DND-41 (cell line): ENCODE measurements at regions not wholly inside any gene's neighbourhood (a gene's known extent, or its start where the extent isn't known, plus 50 kb on each side); places are given as distances from the start of the nearest gene placed in this dataset.

Source experiments
- ATAC-seq: fragments of 200-7000 bp; cut with Tn5 transposase; 3 replicates; pipeline ENCODE4 v1.9.1; 2021; ENCODE audit warnings: low read depth; ENCODE audit not compliant: insufficient read depth
- DNase-seq: peaks from one replicate; pipeline ENCODE4 v3.0.0-alpha.2; 2020
- H2AFZ ChIP-seq: 2 replicates; pipeline ENCODE4 v1.6.0; 2012; ENCODE audit warnings: low read depth, low read length
- H3K27ac ChIP-seq: 2 replicates; pipeline ENCODE4 v1.5.1; 2012; ENCODE audit warnings: low read length, inconsistent platforms
- H3K27me3 ChIP-seq: fragments of 200-600 bp; sonication (generic); 2 replicates; pipeline ENCODE4 v1.6.0; 2012; ENCODE audit warnings: low read length, mild to moderate bottlenecking, inconsistent platforms; ENCODE audit not compliant: insufficient read depth, poor library complexity
- H3K36me3 ChIP-seq: 2 replicates; pipeline ENCODE4 v1.5.1; 2012; ENCODE audit warnings: low read length, inconsistent platforms; ENCODE audit not compliant: insufficient read depth
- H3K4me1 ChIP-seq: 2 replicates; pipeline ENCODE4 v1.5.1; 2012; ENCODE audit warnings: mild to moderate bottlenecking, low read length; ENCODE audit not compliant: insufficient read depth
- H3K4me2 ChIP-seq: 2 replicates; pipeline ENCODE4 v1.6.0; 2012; ENCODE audit warnings: mild to moderate bottlenecking, moderate library complexity, low read length, inconsistent platforms; ENCODE audit not compliant: insufficient read depth
- H3K4me3 ChIP-seq, 2 experiments: fragments of 200-600 bp in 1 of 2; shearing (Covaris generic) in 1 of 2; 2 replicates each; pipeline ENCODE4 v1.5.1; 2012 to 2016; ENCODE audit warnings: inconsistent platforms in 2 of 2, low read length in 2 of 2, mild to moderate bottlenecking in 2 of 2, low read depth in 1 of 2, moderate library complexity in 1 of 2
- H3K79me2 ChIP-seq: 2 replicates; pipeline ENCODE4 v1.6.0; 2012; ENCODE audit warnings: low read length, inconsistent platforms; ENCODE audit not compliant: insufficient read depth
- H3K9ac ChIP-seq: 2 replicates; pipeline ENCODE4 v1.6.0; 2012; ENCODE audit warnings: low read depth, mild to moderate bottlenecking, inconsistent platforms, low read length, moderate library complexity
- H3K9me3 ChIP-seq: 2 replicates; pipeline ENCODE4 v1.5.1; 2012; ENCODE audit warnings: low read length, moderate library complexity, mild to moderate bottlenecking, inconsistent platforms; ENCODE audit not compliant: insufficient read depth, severe bottlenecking
- H4K20me1 ChIP-seq: 2 replicates; pipeline ENCODE4 v1.6.0; 2012; ENCODE audit warnings: low read length; ENCODE audit not compliant: insufficient read depth
- CTCF ChIP-seq: IDR thresholded peaks from 2 replicates; pipeline ENCODE4 v1.5.1; 2012; ENCODE audit warnings: borderline replicate concordance, low read length, moderate library complexity, mild to moderate bottlenecking; ENCODE audit not compliant: poor library complexity, severe bottlenecking; ENCODE audit errors: extremely low read depth
- EZH2 ChIP-seq: IDR thresholded peaks from 3 replicates; pipeline ENCODE4 v1.6.1; 2012; ENCODE audit warnings: borderline replicate concordance, low read depth, mild to moderate bottlenecking, moderate library complexity, low read length, inconsistent platforms; ENCODE audit not compliant: severe bottlenecking

GRCh38 chr16:22623351-22623781 is 112.7 kb downstream of the NPIPB5 start:
- H3K9me3 ChIP-seq = no peaks in the 10 kb centered on the region
- no peak overlapping the region for H3K4me2 ChIP-seq
- H2AFZ ChIP-seq = no peak overlapping the region
- H3K36me3 ChIP-seq = no peaks in the 10 kb centered on the region
- H4K20me1 ChIP-seq = no peaks in the 10 kb centered on the region
- peaks cover 9% of the 10 kb centered on the region for H3K27me3 ChIP-seq
- H3K27ac ChIP-seq = no peak overlapping the region
- DNase-seq (no peak), ATAC-seq (no peak)
- H3K4me1 ChIP-seq = no peaks in the 10 kb centered on the region
- no peak for TF ChIP-seq CTCF
- no peak for TF ChIP-seq EZH2
- no peak overlapping the region for H3K4me3 ChIP-seq
- H3K9ac ChIP-seq = no peak overlapping the region
- H3K79me2 ChIP-seq = no peaks in the 10 kb centered on the region

- Histone ChIP-seq H3K79me2 (no peaks in the 10 kb centered on the region), H3K27ac (no peak overlapping the region), H3K4me3 (no peak overlapping the region), H3K9me3 (no peaks in the 10 kb centered on the region), H3K36me3 (no peaks in the 10 kb centered on the region), H3K4me2 (no peak overlapping the region), H3K27me3 (peaks cover 9% of the 10 kb centered on the region), H4K20me1 (no peaks in the 10 kb centered on the region), H3K4me1 (no peaks in the 10 kb centered on the region), H2AFZ (no peak overlapping the region), H3K9ac (no peak overlapping the region)
- TF ChIP-seq EZH2 (no peak), CTCF (no peak)
- ATAC-seq = no peak
- DNase-seq = no peak
Observed at GRCh38 chr16:22624038-22624799, 113.5 kb downstream of the NPIPB5 start.

- H2AFZ ChIP-seq = no peak overlapping the region
- no peak for TF ChIP-seq CTCF
- no peak for TF ChIP-seq EZH2
- H4K20me1 ChIP-seq = no peaks in the 10 kb centered on the region
- no peaks in the 10 kb centered on the region for H3K79me2 ChIP-seq
- no peak overlapping the region for H3K4me3 ChIP-seq
- ATAC-seq (no peak), DNase-seq (no peak)
- H3K27me3 ChIP-seq = peaks cover 9% of the 10 kb centered on the region
- no peak overlapping the region for H3K9ac ChIP-seq
- no peak overlapping the region for H3K4me2 ChIP-seq
- H3K36me3 ChIP-seq = no peaks in the 10 kb centered on the region
- no peaks in the 10 kb centered on the region for H3K9me3 ChIP-seq
- no peak overlapping the region for H3K27ac ChIP-seq
- no peaks in the 10 kb centered on the region for H3K4me1 ChIP-seq
Observed at GRCh38 chr16:22624800-22625533, 114.3 kb downstream of the NPIPB5 start.
